GM12874 (cell line): ENCODE measurements at regions not wholly inside any gene's neighbourhood (a gene's known extent, or its start where the extent isn't known, plus 50 kb on each side); places are given as distances from the start of the nearest gene placed in this dataset.

Source experiments
- CTCF ChIP-seq: IDR thresholded peaks from 2 replicates; pipeline ENCODE4 v1.5.1; 2011; ENCODE audit warnings: low read depth, mild to moderate bottlenecking, control low read depth, low read length, moderate library complexity; ENCODE audit not compliant: insufficient read depth

- TF ChIP-seq CTCF, result no peak
These were observed 149.2 kb upstream of the LINGO1 start for GRCh38 chr15:77781946-77782240.

GRCh38 chr15:77781151-77781945, 148.6 kb upstream of the LINGO1 start:
- no peak for TF ChIP-seq CTCF

DNA sequence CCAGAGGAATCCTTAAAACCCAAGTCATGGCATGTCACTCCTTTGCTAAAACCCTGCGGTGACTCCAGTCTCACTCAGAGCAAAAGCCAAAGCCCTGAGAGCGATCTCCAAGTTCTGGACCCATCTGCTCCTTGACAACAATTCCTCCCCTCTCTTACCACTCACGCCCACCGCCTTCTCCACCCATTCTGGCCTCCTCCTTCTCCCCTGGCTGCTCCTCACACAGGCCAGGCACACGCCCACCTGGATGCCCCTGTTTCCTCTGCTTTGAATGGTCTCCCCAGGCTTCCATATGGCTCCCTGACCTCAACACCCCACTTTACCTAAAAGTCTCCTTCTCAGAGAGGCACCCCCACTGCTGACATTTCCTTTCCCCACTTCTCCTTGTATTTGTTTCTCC, 146.1 kb upstream of the LINGO1 start:
- no peak for TF ChIP-seq CTCF

DNA sequence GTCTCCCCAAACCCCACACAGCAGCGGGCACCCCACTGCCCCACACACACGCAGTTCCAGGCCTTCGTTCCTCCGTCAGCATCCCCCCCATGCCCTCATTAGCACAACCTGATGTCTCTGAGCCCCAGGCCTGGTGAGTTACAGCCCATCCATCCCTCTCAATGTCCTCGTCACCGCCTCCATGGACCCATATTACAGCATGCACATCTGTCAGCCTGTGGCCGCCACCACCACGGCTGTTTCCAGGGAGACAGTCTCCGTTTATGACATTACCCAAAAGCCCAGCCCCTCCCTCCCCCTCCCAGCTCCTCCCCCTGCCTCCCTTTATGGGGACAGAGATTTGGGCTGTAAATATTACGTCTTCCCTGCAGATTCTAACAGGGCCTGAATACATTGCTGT, 143.1 kb upstream of the LINGO1 start:
- no peak for TF ChIP-seq CTCF

GRCh38 chr15:77775373-77775772, 142.7 kb upstream of the LINGO1 start:
- TF ChIP-seq CTCF, result no peak

GRCh38 chr15:77774350-77774749, 141.6 kb upstream of the LINGO1 start:
- TF ChIP-seq CTCF, result no peak

DNA sequence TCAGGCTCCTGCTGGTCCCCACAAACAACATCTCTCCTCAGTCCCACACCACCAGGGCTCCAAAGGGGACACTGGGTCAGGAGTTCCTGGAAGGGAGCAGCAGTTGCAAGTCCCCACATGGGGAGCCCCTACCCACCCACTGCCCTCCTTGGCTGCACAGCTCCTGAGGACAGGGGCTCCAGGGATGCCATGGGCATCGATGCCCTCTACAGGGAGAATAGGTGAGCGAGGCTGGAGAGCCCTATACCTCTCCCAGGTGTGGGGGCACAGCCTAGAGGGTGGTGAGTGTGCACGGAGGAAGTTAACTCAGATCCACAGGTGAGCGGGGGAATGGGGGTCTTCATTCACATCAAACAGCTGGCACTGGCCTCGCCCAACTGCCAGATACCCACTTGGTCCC, 141.2 kb upstream of the LINGO1 start:
- no peak for TF ChIP-seq CTCF
